ENCODE measurements at regions not wholly inside any gene's neighbourhood (a gene's known extent, or its start where the extent isn't known, plus 50 kb on each side); places are given as distances from the start of the nearest gene placed in this dataset.

DNA sequence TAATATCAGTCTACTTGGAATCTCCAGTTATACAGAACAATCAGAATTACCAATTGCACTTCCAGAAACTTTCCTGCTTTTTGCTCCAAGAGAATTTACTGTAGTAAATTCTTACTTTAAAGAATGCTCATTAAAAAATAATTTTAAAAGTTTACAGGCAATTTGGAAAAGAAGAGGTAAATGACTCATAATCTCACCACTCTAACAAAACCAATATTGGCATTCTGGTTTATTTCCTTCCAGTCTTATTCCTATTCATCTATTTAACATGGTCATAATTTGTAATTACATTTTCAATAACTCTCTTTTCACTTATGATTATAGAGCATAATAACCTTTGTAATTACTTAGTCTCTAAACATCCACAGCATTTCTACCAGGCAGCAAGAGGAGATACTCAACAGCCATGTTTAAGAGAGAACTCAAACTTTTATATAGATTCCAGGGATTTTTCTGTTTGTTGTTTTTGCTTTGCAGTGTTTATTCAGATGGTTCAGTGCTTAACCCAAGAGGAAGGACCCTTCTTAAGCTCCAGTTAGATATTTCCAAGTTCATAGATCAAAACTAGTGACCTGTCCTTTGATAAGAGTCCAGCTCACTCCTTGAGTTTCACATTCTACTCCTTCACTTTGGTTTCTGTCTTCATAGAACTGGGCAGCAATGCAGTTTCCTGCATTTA, 464.7 kb downstream of the TXNL1 start:
- DNase-seq (ENCODE audit: low read depth): peak; percentile 27

DNA sequence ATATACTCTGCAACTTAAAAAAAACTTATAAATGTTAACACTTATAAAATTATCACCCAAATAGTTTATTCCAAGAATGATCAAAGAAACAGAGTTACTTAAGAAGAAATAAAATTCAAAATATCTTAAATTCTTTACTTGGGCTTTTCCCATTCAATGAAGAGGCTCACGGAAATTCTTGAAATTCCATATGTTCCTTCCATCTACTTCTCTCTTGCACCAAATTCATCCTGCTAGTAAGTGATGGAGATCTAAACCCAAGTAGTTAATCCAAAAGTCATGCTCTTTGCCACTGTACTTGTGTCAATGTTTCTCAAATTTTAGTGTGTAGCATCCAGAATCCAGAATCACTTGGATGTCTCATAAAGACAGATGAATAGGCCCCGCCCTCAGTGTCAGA, 465.9 kb downstream of the TXNL1 start:
- no peak for DNase-seq (ENCODE audit: low read depth)

DNA sequence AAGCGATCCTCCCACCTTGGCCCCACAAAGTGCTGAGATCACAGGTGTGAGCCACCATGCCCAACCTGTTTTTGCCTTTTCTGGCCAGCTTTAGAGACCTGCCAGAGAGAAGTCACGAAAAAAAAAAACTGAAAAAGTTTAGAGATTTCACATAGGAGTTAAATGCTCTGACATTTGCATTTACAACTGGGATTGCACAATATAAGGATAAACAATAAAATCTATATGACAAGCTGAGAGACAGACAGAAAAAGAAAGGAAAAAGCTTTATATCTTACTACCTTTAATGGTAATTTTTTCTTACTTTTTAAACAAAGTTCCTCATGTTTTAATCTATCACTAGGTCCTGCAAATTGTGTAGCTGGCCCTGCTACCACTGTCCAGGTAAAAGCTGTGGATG, 466.5 kb downstream of the TXNL1 start:
- no peak for DNase-seq (ENCODE audit: low read depth)

DNA sequence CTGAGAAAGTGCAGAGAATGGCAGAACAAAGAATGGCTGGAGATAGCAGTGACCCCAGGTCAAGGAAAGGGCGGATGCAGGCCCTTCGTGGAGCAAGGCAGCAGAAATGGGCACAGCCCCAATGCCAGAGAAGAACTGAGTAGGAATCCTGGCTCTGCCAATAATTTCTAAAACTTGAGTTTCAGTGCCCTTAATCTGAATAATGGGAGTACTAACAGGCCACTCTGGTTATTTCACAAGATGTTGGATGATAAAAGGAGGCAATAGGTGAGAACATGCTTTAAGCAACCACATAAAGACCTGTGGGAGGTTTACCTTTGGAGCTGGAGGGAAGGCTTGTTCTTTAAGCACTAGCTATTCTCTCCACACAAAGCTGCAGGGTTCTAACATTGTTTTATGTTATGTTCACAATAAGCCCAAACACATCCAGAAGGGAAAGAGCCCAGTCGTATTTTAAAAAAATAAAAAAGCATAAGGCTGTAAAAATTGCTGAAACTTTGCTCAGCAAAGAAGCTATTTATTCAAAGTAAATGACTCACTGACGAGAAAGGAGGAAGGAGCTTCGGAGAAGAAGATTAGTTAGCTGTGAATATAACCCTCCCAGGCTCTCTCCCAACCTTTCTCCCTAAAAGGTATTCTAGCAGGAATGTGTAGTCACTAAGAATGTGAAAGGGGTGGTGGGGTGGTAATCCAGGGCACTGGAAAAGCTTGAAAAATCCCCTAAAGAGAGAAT, 470.2 kb downstream of the TXNL1 start:
- peak; percentile 90 for DNase-seq (ENCODE audit: low read depth)

DNA sequence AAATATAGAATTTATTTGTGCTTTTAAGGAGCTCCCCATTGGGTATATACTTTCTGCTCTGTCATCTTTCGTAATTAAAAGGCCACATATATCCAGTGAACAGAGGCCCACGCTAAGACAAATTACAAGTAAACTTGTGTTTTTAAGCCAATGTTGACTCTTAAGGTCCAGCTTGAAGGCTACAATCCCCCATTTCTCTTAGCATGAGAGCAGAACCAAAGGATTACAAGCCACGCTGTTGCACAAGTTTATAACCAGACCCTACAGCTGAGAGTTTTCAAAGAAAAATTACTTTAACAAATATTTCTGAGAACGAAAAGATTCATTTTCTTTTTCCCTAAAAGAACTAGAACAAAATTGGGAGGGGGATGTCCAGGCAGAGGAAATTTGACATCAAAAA, 471.0 kb downstream of the TXNL1 start:
- DNase-seq (ENCODE audit: low read depth): no peak

DNA sequence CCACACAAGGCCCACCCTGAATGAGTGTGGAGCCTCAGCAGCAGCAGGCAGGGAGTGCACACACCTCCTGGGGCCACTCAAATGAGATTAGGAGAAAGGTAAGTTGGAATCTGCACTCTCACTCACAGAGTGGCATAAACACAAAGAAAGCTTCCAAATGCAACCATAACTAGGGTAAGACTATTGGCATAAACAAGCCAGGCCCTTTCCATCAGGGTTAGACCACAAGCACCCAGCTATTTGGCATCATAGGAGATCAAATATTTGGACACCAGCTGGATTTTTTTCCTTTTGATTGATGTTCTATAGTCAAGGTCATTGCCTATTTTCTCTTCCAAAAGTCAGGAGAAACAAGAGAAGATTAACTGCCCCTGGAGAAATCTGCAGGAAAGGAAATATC, 471.5 kb downstream of the TXNL1 start:
- DNase-seq (ENCODE audit: low read depth): peak; percentile 49

DNA sequence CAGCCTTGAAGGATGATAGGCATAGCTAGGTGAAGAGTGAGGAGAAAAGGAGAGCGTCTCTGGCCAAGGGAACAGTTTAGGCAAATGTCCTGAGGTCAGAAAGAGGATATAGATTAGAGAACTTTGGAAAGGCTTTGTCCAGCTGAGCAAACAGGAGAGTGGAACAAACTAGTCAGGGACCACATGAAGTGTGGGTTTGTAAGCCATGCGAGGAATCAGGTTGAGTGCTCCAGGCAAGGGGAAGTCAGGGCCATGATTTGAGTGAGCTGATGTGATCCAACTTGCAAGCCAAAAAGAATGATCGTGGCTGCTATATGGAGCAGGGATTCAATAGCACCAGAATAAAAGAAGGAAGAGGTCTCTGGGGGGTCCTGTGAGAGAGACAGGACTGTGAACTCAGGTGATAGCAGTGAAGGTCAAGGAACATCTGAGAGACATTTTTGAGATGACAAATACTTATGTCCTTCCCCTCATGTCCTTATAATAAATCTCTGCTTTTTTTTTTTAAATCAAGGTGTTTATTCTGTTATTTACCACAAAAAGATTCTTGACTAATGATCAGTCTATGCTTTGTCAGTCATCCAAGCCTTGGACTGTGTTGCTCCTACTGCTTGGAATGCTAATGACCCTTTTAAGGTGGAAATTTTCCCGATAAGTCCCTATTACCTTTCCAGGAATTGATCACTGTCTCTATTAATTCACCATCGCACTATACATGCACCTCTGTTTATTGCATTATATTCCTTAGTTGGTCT, 472.6 kb downstream of the TXNL1 start:
- DNase-seq (ENCODE audit: low read depth): peak; percentile 62

DNA sequence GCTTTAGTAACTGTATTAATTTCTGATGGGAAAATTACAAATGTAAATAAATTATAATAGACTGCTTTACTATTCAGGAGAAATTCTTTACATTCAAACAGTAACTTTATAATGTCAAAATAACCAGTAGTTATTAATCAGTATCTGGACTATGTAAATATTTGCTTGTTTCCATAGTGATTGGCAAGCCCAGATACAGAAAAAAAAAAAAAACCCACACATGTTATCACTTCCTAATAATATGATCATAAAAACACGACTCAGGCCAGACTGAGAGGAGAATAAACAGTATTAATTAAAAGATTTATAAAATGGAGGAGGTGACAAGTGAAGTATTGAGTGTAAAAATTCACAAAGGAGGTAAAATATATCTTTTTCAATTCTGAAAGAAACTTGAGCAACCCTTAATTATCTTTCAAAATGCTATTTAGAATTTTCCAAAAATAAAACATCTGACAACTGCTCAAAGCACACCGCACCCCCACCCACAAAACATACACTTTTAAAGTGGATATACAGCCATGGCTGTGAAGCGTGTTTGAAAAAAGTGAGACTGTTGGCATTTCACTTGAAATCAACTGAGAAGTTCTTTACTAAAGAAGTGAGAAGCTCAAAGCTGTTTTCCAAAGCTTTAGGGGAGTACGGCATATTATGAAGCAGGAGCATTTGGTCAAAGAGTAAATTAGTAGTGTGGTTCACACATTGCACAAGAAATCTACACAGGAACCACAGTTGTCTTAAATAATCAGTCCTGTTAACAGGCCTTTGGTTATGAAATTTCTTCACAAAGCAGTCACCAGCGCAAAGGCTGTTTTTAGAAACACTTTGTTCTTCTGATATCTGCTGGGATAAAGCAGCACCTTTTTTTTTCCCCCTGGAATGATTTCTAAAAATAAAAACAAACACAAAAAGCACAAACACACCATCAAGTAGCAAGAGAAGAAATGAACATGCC, 475.8 kb downstream of the TXNL1 start:
- DNase-seq (ENCODE audit: low read depth): no peak

DNA sequence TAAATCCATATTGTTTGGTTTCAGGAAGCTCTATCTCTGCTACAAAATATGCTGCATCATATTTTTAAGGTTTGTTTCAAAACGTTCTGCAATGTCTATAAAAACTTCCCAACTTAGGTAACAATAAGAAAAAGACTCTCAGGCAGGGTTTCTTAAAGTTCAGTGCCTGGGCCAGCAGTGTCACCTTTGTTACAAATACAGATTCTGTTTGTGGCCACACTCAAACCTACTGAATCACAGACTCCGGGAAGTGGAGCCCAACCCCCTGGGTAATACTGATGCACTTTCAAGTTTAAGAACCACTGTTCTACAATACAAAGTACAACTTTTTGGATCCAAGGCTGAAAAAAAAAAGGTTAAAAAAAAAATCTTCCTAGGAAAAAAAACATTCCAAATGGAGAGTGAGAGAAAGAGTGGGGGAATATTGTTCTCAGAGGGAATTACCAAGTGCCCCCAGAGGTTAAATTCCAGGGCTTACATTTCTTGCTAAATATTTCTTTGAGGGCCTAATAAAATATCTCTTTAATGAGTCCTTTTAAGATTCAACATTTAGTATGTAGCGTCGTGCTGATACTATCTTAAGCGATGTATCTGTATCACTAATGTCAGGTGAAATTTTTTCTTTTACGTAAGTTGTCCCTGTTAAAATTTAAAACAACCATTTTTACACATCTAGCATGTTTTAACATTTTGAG, 476.7 kb downstream of the TXNL1 start:
- DNase-seq (ENCODE audit: low read depth): peak; percentile 52

DNA sequence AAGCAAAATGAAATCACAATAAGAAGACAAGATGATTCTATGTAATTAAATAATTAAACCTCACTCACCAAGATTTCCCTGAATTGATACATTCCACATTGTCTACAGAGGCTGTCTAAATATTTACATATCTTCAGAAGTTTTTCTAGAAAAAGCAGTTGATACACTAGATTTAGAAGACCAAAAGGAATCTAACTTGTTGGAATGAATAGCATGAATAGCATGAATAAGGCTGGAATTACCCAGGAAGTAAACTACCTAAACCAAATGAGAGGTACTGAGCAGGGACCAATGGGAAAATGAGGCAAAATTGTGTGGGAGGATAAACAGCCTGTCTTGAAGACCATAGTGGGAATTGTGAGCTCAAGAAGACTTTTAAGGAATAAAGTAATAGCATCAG, 479.7 kb downstream of the TXNL1 start:
- no peak for DNase-seq (ENCODE audit: low read depth)

DNA sequence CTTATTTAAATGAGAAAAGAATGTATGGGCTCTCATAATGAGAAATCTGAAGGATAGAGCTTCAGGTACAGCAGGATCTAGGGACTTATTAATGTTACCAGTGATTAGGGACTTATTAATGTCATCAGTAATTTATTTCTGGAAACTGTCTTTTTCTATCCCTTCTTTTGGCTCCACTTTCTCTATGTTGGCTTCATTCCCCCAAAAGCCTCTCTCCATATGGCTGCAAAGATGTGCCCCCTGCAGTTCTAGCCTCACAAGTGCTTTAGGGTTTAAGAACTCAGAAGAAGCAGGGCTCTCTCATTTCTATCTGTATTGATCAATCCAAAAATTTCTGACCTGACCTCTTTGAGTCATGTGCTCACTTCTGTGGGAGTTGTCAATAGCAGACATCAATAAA, 480.9 kb downstream of the TXNL1 start:
- no peak for DNase-seq (ENCODE audit: low read depth)

DNA sequence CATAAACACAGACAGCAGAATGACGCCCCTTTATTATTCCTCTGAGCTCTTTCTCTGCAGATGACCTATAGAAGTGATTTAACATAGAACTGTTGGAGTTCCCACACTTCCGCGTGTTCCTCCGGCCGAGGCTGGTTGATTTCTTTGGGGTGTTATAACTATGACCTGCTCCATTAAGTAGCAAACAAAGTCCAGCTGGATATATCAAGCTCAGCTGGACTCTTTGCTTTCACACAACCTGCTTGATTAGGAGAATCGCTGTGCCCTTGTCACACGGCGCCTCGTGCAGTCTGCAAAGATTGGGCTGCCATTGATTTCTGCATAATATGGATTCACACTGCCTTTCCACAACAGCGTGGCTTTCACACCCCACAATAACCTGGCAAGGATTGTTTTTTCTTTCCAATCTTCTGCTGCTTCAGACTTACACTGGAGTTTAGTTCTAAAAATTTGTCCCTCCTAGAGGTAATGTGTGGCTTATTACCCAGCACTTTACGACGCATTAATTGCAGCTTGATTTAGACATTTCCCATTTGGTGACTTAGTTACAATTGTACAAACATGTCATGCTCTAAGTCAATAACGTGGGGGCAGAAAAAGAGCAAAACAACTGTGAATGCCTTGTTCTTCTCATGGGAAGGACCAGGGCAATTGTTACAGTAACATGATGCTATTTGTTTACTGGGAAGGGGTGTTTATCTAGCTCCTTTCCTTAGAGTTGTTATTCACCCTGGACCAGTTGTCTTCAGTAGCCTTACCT, 485.7 kb downstream of the TXNL1 start:
- DNase-seq (ENCODE audit: low read depth): no peak

DNA sequence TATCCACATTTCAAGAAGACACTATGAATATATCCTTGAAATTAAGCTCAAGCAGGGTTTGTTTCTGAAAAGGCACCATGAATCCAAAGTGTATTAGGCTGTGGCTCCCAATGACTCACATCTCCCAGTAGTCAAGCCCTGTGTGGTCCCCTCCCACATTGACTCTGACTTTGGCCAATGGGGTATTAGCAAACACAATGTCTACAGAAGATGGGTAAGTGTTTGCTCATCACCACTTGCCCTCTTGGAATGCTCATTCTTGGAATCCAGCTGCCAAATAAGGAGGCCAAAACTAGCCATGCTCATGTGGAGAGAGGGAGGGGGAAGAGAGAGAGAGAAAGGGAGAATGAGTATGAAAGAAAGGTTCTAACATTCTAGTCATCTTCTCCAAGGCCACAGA, 490.0 kb downstream of the TXNL1 start:
- DNase-seq (ENCODE audit: low read depth): peak; percentile 92

DNA sequence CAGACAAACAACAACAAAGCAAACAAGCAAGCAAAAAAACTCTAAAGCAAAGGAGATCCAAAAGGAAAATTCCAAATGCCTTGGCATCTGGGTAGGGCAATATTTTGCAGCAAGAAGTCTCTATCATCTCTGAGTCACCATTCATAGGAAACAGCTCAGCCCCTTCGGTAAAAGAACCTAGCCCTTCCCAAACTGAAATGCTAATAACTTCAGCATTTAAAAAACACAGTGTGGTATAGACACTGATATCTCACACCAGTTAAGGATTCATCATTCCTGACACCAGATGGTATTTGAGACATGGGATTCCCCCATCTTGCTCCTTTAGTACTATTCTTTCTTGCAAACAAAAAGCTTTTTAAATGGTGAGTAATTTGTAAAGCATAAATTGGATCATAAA, 491.8 kb downstream of the TXNL1 start:
- peak; percentile 46 for DNase-seq (ENCODE audit: low read depth)

DNA sequence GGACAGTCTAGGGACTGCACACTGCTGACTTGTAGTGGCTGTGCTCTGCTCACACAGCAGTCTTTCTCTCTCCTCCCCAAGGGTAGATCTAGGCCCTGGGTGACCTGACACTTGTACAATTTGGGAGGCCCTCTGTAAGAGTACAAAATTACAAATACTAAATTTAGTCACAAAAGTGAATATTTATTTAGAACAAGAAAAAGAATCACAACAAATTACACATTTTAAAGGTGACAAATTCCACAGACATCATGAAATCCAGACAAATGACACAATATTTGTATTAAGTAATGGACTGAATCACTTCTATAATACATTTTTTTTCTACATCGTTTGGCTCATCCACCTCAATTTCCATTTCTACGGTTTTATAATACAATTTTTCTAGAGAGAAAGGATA, 496.4 kb downstream of the TXNL1 start:
- DNase-seq (ENCODE audit: low read depth): no peak

DNA sequence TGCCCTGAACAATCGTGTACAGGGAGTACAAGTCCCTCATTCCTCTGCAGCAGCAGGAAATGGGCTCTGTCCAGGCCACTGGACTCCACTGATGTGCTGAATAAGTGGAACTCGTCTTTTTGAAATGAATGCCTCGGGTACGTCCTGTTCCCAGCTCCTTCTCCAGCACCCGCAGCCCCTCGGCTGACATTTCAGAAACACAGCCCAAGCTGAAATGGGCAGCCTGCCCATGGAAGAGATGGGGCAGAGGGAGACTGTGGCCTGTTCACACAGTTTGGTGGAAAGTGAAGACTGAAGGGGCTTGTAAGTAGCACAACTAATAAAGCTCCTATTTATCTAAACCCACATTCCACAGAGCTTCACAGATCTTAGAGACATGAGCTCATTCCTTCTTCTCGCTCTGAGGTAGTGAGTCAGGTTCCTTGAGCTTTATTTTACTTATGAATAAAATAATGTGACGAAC, 498.6 kb downstream of the TXNL1 start:
- peak; percentile 88 for DNase-seq (ENCODE audit: low read depth)

DNA sequence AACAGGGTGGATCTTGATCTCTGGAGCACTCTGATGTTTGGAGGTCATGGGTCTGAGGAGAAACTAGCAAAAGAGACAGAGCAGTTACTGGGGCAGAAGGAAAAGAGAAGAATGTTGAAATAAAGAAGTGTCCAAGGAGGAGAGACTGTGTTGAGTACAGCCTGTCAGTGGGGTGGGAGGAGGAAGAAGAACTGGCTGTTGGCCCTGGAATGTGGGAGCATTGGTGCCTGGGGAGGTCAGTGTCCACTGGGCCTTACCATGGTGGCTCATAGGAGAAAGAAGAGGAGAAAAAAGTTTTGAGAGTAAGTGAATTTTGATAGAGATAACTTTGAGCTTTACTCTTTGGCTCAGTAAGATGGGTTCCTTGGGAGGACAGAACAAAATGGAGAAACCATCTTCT, 499.0 kb downstream of the TXNL1 start:
- peak; percentile 40 for DNase-seq (ENCODE audit: low read depth)

DNA sequence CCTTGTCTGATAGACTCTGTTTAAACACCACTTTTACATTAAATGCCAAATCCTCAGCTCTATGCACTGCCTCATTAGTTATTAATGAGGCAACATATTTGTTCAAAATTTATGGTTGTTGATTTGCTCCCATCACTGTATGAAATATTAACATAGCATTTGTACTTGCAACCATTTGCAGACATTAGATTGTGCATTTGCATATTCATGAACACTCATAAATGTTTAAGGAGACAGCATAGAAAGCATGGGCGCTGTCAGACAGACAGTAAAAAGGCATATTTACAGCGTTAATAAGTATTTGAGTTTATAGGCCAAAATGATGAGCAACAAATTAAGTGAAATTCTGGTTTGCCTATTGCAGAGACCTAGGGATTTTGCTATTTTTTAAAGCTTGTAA, 502.3 kb downstream of the TXNL1 start:
- DNase-seq (ENCODE audit: low read depth): no peak

DNA sequence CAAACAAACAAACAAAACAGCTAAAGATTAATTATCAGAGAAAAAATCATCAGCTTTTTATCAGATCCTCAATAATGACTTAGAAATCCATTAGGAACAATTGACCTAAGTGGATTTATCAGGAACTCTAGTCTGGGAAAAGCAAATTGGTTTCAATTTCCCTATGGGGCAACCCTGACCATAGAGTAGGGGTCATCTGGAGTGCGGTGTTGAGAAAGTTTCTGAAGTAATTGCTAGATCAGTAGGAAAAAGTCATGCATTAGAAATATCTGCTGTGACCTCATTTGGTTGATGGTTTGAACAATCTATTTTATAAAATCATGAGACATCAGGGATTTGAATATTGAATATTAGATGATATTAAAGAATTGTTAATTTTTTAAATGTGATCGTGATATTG, 507.9 kb downstream of the TXNL1 start:
- DNase-seq (ENCODE audit: low read depth): no peak

DNA sequence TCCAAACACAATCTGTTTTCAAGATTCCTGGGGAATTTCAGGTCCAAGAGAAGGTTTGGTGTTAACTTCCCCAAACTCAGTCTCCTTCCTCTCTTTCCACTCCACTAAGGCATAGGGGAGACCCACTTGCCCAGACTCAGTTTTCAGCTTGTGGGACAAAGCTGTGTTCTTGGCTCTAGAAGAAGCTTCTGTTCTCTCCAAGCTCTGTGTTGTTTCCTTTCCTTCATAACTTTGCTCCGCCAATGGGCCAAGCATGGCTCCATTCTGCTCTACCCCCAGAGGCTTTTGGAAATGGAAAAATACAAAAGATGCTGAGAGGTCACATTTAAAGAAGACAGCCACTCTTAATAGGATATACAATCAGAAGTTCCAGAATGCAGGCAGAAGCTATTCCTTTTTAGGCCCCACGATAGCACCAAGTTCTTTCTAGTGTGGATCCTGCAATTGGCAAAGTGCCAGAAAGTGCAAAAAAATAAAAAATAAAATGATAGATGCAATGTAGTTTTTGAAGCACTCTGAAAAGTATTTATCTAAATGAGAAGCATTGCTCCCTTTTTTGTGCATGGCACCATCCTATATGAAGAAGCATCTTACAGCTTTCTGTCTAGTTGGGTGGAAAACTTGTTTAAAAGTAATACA, 510.1 kb downstream of the TXNL1 start:
- DNase-seq (ENCODE audit: low read depth): no peak

All from M059J (cell line).